HL-60 (cell line): ENCODE measurements at regions not wholly inside any gene's neighbourhood (a gene's known extent, or its start where the extent isn't known, plus 50 kb on each side); places are given as distances from the start of the nearest gene placed in this dataset.

ENCODE experiments used
- GABPA ChIP-seq: IDR thresholded peaks from 2 replicates; pipeline ENCODE4 v1.6.1; 2012; ENCODE audit warnings: low read depth
- POLR2AphosphoS5 ChIP-seq: IDR thresholded peaks from 2 replicates; pipeline ENCODE4 v1.6.1; 2012; ENCODE audit warnings: low read depth
- SPI1 ChIP-seq: IDR thresholded peaks from 2 replicates; pipeline ENCODE4 v1.6.1; 2012; ENCODE audit warnings: low read depth, mild to moderate bottlenecking, borderline replicate concordance
- TF ChIP-seq, protein P1 (sequence below): IDR thresholded peaks from 2 replicates; pipeline ENCODE4 v1.6.1; 2012; ENCODE audit warnings: low read depth; ENCODE audit not compliant: insufficient replicate concordance
- TF ChIP-seq, protein P2 (sequence below): IDR thresholded peaks from one replicate; pipeline ENCODE4 v1.5.1; 2011; ENCODE audit warnings: low read length, control low read depth, inconsistent platforms; ENCODE audit not compliant: insufficient read depth

DNA sequence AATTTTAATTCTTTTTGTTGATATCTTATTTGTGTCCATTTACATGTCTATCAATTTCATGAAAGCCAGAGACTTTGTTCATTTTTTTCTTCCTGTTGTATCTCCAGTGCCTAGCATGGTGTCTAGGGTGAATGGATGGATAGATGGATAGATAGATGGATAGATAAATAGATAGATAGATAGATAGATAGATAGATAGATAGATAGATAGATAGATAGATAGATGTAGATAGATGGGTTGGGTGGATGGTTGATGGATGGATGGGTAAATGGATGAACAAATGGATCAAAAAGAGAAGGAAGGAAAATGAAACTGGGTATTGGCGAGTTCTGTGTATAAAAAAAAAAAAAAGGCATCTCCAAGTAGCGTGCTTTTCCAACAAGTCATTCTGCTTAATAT lies 120.5 kb downstream of the FAM124B start:
- TF ChIP-seq, protein P1, sequence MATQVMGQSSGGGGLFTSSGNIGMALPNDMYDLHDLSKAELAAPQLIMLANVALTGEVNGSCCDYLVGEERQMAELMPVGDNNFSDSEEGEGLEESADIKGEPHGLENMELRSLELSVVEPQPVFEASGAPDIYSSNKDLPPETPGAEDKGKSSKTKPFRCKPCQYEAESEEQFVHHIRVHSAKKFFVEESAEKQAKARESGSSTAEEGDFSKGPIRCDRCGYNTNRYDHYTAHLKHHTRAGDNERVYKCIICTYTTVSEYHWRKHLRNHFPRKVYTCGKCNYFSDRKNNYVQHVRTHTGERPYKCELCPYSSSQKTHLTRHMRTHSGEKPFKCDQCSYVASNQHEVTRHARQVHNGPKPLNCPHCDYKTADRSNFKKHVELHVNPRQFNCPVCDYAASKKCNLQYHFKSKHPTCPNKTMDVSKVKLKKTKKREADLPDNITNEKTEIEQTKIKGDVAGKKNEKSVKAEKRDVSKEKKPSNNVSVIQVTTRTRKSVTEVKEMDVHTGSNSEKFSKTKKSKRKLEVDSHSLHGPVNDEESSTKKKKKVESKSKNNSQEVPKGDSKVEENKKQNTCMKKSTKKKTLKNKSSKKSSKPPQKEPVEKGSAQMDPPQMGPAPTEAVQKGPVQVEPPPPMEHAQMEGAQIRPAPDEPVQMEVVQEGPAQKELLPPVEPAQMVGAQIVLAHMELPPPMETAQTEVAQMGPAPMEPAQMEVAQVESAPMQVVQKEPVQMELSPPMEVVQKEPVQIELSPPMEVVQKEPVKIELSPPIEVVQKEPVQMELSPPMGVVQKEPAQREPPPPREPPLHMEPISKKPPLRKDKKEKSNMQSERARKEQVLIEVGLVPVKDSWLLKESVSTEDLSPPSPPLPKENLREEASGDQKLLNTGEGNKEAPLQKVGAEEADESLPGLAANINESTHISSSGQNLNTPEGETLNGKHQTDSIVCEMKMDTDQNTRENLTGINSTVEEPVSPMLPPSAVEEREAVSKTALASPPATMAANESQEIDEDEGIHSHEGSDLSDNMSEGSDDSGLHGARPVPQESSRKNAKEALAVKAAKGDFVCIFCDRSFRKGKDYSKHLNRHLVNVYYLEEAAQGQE, result no peak
- TF ChIP-seq, protein P2, sequence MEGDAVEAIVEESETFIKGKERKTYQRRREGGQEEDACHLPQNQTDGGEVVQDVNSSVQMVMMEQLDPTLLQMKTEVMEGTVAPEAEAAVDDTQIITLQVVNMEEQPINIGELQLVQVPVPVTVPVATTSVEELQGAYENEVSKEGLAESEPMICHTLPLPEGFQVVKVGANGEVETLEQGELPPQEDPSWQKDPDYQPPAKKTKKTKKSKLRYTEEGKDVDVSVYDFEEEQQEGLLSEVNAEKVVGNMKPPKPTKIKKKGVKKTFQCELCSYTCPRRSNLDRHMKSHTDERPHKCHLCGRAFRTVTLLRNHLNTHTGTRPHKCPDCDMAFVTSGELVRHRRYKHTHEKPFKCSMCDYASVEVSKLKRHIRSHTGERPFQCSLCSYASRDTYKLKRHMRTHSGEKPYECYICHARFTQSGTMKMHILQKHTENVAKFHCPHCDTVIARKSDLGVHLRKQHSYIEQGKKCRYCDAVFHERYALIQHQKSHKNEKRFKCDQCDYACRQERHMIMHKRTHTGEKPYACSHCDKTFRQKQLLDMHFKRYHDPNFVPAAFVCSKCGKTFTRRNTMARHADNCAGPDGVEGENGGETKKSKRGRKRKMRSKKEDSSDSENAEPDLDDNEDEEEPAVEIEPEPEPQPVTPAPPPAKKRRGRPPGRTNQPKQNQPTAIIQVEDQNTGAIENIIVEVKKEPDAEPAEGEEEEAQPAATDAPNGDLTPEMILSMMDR, result no peak
- TF ChIP-seq POLR2AphosphoS5, result no peak
- no peak for TF ChIP-seq SPI1
- TF ChIP-seq GABPA, result no peak
